SK-N-SH (cell line): ENCODE measurements at regions not wholly inside any gene's neighbourhood (a gene's known extent, or its start where the extent isn't known, plus 50 kb on each side); places are given as distances from the start of the nearest gene placed in this dataset.

ENCODE experiments used
- EZH2phosphoT487 ChIP-seq: fragments of 200-600 bp; sonication (generic); IDR thresholded peaks from 2 replicates; pipeline ENCODE4 v1.6.1; 2017; ENCODE audit warnings: low read depth, mixed run types, mild to moderate bottlenecking, antibody characterized with exemption, moderate library complexity, borderline replicate concordance
- FOXM1 ChIP-seq: IDR thresholded peaks from 2 replicates; pipeline ENCODE4 v1.4.0; 2012; ENCODE audit warnings: low read depth, mild to moderate bottlenecking
- MEF2A ChIP-seq: IDR thresholded peaks from 2 replicates; pipeline ENCODE4 v1.4.0; 2012; ENCODE audit warnings: low read depth, borderline replicate concordance
- NFIC ChIP-seq: IDR thresholded peaks from 2 replicates; pipeline ENCODE4 v1.4.0; 2012; ENCODE audit warnings: borderline replicate concordance
- POLR2AphosphoS5 ChIP-seq: IDR thresholded peaks from 2 replicates; pipeline ENCODE4 v1.6.1; 2012; ENCODE audit warnings: low read depth, low read length
- RFX5 ChIP-seq: IDR thresholded peaks from 2 replicates; pipeline ENCODE4 v1.6.1; 2012; ENCODE audit warnings: mild to moderate bottlenecking, improper control_type of control experiment, low read length
- SIN3A ChIP-seq: IDR thresholded peaks from 2 replicates; pipeline ENCODE4 v1.6.1; 2012; ENCODE audit warnings: low read depth, mild to moderate bottlenecking, low read length, moderate library complexity, borderline replicate concordance
- SMC3 ChIP-seq: IDR thresholded peaks from 2 replicates; pipeline ENCODE4 v1.6.1; 2012; ENCODE audit warnings: low read depth, low read length, improper control_type of control experiment
- TF ChIP-seq, protein P1 (sequence below): fragments of 200-600 bp; sonication (generic); IDR thresholded peaks from 2 replicates; pipeline ENCODE4 v1.6.1; 2017; ENCODE audit warnings: antibody characterized with exemption, mild to moderate bottlenecking, moderate library complexity
- TF ChIP-seq, protein P2 (sequence below): IDR thresholded peaks from 2 replicates; pipeline ENCODE4 v1.4.0; 2012; ENCODE audit warnings: low read depth, borderline replicate concordance
- TF ChIP-seq, protein P3 (sequence below): fragments of 150-350 bp; IDR thresholded peaks from 2 replicates; pipeline ENCODE4 v1.6.1; 2017; ENCODE audit warnings: antibody characterized with exemption, low read length, low read depth, borderline replicate concordance

DNA sequence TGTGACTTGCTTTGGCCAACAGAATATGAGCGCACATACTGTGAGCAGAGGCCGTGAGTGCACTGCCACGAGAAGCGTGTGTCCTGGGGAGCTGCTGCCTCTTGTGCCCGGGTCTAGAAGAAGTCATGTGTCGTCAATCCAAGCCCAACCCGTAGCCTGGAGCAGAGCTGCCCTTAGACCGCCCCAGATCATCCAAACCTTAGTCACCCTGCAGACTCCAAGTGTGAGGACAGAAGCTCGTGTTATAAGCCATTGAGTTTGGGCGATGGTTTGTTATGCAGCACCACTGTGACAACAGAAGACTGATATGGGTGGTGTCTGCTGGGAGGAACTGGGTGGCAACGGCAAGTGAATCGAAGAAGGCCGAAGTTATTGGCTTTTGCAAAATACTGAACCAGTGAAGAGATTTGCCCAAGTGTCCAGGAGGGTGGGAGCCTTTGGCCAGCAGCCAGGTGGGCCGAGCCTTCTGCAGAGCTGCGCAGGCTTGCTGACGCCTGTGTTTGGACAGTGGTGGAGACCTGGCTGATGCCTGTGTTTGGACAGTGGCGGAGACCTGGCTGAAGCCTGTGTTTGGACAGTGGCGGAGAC lies 101.3 kb upstream of the SULF2 start:
- TF ChIP-seq, protein P1, sequence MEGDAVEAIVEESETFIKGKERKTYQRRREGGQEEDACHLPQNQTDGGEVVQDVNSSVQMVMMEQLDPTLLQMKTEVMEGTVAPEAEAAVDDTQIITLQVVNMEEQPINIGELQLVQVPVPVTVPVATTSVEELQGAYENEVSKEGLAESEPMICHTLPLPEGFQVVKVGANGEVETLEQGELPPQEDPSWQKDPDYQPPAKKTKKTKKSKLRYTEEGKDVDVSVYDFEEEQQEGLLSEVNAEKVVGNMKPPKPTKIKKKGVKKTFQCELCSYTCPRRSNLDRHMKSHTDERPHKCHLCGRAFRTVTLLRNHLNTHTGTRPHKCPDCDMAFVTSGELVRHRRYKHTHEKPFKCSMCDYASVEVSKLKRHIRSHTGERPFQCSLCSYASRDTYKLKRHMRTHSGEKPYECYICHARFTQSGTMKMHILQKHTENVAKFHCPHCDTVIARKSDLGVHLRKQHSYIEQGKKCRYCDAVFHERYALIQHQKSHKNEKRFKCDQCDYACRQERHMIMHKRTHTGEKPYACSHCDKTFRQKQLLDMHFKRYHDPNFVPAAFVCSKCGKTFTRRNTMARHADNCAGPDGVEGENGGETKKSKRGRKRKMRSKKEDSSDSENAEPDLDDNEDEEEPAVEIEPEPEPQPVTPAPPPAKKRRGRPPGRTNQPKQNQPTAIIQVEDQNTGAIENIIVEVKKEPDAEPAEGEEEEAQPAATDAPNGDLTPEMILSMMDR = no peak
- TF ChIP-seq MEF2A = no peak
- no peak for TF ChIP-seq NFIC
- no peak for TF ChIP-seq RFX5
- TF ChIP-seq SIN3A = no peak
- TF ChIP-seq, protein P2, sequence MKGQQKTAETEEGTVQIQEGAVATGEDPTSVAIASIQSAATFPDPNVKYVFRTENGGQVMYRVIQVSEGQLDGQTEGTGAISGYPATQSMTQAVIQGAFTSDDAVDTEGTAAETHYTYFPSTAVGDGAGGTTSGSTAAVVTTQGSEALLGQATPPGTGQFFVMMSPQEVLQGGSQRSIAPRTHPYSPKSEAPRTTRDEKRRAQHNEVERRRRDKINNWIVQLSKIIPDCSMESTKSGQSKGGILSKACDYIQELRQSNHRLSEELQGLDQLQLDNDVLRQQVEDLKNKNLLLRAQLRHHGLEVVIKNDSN = no peak
- TF ChIP-seq EZH2phosphoT487 = no peak
- TF ChIP-seq FOXM1 = no peak
- TF ChIP-seq, protein P3, sequence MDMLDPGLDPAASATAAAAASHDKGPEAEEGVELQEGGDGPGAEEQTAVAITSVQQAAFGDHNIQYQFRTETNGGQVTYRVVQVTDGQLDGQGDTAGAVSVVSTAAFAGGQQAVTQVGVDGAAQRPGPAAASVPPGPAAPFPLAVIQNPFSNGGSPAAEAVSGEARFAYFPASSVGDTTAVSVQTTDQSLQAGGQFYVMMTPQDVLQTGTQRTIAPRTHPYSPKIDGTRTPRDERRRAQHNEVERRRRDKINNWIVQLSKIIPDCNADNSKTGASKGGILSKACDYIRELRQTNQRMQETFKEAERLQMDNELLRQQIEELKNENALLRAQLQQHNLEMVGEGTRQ = no peak
- TF ChIP-seq POLR2AphosphoS5 = no peak
- no peak for TF ChIP-seq SMC3
